ENCODE measurements at regions not wholly inside any gene's neighbourhood (a gene's known extent, or its start where the extent isn't known, plus 50 kb on each side); places are given as distances from the start of the nearest gene placed in this dataset.

DNA sequence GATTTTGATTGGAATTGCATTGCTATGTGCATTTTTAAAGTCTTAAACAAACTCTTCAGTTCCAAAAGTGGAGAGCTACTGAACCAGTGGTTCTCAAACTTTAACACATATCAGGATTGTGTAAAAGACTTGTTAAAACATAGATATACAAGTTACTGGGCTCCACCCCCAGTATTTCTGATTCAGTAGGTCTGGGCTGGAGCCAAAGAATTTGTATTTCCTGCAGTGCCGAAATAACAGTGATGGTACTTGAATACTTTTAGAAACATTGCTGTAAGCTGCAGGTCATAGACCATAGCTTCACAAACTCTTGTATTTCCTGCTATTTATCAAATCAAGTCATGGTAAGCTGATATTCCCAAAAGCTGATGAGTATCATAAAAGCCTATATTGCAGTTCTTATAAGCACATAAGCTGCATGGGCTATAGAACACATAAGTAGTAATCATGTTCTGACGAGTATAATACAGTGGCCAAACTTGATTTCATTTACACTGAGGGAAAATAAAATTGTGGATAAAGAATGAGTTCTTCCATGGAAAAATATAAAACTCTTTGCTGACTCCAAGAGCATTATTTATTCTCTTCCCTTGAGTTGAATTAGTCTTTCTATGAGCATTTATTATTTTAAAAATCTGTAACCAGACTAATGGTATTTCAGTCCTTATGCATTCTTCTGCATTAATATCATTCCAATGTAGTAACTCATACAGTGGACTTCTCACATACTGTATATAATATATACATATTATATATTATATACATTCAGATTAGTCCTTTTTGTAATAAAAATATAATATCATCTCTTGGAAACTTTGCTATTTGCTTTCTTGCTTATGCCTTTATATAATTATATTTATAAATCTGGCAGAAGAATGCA, 550.5 kb upstream of the AGTR1 start:
- peak; percentile 8 for DNase-seq (ENCODE audit: low spot score)

DNA sequence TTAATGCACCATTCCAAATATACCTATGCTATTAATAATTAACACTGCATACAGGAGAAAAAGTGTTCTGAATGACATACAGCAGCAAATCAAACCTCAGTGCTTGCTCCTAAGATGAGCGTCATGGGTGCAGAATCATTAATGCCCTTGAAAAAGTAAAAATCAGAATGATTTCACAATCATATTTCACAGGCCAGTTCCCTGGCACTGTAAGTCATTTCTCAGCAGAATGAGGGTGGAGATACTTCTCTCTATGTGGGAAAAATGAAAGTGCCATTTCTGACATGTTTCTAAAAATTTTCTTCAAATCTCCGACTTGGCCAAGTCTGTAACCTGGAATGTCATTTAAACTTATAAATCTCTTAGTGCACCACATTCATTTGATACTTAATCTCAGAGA, 549.8 kb upstream of the AGTR1 start:
- DNase-seq (ENCODE audit: low spot score) = no peak

DNA sequence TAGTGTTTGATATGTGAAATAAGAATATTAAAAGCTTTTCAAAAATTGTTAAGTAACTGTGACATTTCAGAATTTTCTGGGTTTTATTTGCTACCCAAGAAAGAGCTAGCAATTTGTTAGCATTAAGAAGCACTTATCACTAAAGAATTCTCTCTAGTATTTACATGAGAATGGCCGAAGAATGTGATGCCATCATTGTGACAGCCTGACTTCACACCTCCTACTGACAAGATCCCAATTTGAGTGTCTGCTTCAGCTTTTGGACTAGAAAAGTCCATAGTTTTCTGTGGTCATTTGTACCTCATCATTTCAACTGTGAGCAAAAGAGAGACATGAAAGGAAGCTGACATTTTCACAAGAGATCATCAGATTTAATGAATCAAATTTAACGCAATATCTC, 548.1 kb upstream of the AGTR1 start:
- DNase-seq (ENCODE audit: low spot score) = no peak

DNA sequence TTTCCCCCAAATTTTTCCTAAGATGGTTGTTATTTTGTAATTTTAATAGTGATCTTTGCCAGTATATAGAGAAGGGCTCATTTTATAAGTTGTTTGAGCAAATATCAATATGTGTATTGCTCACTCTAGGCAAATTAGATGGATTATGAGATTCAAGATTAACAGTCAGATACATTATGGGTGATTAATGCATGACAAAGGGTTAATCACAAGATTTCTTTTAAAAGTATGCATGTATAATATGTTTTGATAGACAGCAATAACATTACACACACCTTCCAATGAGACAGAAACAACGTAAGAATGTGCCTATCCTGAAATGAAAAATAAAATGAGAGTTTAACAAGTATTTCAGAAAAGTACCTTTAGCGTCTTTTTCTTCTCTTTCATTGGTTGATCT, 547.6 kb upstream of the AGTR1 start:
- DNase-seq (ENCODE audit: low spot score) = no peak

DNA sequence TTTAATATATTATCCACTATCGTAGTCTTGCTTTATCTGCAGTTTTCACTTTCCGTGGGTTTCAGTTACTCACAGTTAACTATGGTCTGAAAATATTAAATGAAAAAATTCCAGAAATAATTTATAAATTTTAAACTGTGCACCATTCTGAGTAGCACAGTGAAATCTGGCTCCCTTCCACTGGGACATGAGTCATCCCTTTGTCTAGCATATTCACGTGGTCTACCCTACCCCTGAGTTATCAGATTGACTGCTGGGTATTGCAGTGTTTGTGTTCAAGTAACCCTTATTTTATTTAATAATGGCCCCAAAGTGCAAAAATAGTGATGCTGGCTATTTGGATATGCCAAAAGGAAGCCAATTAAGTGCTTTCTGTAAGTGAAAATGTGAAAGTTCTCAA, 539.5 kb upstream of the AGTR1 start:
- DNase-seq (ENCODE audit: low spot score) = peak; percentile 47

DNA sequence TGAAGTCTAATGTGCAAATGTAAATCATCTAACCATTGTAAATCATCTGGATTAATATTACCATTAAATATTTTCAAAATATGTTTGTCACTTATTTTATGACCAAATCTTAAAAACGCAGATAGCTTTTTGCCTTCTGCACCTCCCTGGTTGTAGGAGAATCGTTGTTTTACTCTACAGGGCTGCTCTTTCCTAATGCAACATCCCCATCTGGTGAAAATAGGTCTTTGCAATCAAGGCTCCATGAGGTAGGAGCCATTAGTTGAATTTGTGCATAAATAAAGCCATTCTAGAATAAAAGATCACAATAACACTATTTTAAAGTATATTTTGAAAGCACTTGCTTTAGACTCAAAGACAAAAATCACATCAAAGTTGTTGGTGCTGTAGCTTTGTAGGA, 535.6 kb upstream of the AGTR1 start:
- no peak for DNase-seq (ENCODE audit: low spot score)

DNA sequence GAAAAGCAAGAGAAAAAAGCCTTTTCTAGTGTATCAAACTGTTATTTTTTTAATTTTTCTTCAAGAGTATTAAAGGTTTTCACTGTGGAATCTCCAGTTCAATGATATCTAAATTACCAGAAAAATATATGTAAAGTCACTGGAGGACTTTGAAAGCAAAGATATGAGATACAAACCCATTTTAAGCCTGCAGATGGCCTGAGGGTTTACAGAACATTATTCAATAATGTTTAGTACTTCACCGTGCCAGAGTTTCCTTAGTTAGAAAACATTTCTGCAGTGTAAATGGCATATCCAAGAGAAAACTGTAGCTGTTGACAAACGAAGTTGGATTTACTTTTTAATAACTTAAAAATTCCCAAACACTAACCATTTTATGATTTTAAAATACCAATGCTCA, 529.4 kb upstream of the AGTR1 start:
- DNase-seq (ENCODE audit: low spot score) = no peak

DNA sequence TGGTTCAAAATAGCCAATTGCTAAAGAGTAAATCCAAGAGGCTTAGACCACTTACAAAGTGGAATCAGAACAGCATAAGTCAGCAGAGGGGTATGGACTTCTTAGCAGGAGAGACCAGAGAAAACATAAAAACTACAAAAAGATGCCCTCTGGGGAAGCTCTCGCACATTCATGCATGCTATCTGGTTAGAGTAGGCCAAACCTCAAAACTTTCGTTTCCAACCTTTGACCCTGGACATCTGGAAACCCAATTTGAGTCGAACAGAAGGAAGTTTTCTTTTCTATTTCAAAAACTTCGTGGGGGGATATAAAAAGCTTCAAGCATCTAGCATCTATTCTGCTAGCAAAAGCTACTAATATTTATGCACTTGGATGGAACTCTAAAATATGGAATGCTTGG, 523.9 kb upstream of the AGTR1 start:
- no peak for DNase-seq (ENCODE audit: low spot score)

DNA sequence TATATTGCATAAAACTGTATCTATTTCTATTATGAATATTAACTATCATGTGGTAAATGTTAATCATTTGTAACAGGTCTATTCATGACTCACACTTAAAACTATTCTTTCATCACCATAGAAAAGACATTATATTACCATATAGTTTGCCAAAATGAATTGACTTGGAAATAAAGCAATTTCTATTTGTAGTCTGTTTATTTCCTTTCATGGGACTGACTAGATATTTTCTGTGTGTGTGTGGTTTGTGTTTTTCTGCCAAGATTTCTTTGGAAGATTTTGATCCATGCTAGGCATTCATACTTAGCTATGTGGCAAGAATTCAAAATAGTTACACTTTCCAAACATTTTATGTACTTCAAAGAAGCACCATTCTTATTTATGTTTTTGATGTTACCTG, 522.5 kb upstream of the AGTR1 start:
- DNase-seq (ENCODE audit: low spot score) = no peak

DNA sequence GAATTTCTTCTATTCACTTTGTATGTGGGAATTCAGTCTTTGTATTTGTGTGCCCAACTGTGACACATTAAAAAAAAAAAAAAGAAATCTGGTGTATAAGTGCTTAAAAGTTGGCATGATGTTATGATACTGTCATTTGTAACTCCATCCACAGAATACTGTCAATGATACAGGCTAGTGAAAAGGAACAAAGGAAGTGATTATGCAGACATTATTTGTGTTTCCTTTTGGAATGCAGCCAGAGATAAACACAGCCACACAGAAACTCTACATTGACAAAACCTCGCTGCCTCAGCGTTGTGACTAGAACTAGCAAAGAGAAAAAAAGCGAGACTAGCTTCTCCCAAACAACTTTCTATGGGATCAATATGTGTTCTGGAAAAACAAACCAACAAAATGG, 519.2 kb upstream of the AGTR1 start:
- peak; percentile 42 for DNase-seq (ENCODE audit: low spot score)

DNA sequence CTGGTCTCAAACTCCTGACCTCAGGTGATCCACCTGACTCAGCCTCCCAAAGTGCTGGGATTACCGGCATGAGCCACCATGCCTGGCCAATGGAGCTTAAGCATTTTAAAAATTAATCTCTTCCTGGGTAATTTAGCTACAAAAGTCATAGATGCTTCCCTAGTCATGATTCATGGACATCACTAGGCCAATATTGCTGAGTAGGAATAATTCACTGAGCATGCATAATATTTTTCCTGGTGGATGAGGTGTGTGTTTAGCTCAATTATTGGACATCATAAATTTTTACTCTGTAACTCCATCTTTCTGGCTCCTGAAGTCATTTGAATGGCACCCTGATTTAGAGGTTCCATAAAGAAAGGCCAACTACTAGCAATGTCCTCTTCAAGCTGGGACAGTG, 512.9 kb upstream of the AGTR1 start:
- DNase-seq (ENCODE audit: low spot score) = no peak

DNA sequence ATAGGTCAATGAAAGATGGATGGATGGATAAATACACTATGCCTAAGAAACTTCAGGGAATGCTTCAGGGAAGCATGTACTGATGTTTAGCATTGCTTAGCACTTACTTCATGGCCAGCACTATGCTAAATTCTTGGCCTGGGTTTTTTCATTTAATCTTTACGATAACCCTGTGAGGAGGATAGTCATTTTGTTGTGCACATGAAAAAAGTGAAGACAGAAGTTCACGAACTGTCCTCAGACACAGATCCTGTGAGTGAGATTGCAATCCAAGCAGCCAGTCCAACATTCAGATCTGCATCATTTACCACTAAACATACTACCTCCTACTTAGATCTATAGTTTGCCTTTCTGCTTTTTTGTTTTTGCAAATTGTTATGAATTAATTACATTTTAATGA, 510.8 kb upstream of the AGTR1 start:
- no peak for DNase-seq (ENCODE audit: low spot score)

DNA sequence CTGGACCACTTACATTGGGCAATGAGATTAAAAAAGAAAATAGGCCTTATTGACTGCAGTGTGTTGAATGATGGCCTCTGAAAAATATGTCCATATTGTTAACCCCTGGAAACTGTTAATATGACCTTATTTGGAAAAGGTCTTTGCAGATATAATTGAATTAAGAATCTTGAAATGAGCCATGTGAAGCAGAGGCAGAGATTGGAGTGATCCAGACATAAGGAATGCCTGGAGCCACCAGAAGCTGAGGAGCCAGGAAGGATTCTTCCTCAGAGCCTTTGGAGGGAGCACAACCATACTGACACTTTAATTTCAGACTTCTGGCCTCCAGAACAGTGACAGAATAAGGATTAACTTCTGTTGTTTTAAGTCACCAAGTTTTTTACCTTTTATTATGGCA, 510.4 kb upstream of the AGTR1 start:
- no peak for DNase-seq (ENCODE audit: low spot score)

DNA sequence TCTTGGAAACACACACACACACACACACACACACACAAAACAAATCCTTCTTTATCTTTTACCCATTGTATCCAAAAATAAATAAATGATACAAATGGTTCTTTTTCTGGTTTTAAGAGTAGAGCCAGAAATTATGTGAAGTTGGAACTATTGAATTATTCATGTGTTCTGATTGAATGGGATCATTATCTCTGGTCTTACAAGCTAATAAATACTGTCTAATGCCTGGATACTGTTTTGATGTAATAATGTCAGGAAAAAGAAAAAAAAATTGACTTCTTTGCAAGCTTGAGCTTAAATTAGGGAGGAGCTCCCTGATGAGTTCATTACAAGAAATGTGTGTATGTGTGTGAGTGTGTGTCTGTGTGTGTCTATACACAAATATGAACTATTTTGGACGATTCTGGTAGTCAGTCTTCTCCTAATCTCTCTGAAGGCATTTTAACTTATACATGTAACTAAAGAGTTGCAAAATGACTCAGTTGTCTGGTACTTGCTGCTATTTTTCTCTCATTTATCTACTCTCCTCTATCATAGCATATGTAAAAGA, 507.2 kb upstream of the AGTR1 start:
- DNase-seq (ENCODE audit: low spot score) = no peak

DNA sequence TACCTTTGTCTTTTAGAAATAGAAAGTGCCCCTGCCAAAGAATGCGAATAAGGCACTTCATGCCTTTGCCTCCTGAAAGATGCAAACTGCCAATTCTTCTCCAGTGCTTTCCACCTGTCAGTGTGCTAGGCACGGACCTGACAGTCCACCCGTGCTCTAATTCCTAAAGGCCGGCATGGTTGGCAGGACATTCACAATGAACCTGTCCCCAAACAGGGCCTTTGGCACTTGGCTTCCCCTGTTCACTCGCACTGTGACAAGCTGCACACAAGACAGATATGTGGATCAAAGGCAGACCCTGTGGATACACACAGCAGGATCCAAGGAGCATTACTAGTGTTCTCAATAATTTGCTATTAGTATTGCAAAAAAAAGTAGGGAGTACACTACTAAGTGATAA, 505.7 kb upstream of the AGTR1 start:
- DNase-seq (ENCODE audit: low spot score) = no peak

DNA sequence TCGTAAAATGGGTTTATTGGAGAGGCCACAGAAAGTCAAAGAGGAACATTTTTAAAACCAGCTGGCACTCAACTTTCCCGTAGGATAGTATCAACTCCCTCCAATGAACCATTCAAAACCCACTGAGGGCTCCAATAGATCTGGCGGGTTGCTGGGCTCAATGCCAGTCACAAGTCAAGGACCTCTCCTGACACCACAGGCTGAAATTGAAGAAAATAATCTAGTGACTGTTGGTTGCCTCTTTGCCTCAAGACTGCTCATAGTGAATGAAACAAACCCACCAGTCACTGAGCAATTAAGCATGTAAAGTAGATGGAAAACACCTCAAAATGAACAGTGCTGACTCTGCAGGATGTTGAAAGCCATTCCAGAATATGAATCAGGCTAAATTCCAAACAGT, 500.6 kb upstream of the AGTR1 start:
- no peak for DNase-seq (ENCODE audit: low spot score)

DNA sequence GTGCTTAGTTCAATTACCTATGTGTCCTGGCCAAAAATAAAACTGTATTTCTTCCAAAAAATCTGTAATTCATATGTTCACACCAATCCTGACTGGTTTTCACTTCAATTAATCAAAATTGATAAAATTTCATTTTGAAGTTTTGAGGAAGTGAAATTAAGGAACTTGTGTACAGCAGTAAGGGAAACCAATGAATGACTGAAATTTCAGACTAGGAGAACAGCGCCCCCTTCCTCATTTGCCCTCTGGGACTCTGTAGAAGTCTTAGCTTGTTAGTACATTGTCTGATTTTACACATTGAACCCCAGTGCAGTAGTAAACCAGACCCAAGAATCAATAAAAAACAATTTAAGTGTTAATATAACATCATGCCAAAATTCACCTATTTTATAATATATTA, 495.3 kb upstream of the AGTR1 start:
- DNase-seq (ENCODE audit: low spot score) = no peak

DNA sequence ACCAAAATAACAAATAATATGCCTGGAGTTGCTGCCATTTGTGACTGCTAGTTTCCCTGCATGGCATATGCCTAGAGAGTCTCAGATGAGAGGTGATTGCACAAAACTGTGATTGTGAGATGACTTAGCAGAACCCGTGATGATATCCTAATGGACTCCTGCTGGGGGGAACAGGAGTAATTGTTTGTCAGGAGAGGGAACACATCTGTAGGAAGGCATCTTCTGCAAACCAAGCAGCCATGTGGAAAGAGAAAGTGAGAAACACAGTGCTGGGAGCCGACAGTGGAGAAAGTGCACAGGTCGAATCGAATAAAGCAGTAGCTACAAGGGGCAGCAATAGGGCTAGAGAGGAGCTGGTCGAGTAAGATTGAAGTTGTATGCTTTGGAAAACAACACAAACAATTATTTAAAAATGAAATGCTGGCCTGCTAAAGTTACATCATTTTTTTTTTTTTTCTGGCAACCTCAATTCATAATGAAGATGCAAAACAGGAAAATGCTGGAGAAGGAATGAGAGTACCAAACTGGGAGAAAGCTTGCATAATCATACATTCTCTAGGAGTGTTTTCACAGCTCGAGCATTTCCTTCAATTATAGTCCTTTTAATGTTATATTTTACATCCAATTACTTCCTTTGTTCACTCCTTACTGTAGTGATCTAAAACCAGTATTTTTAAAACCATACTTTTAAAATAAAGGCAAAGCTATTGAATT, 494.2 kb upstream of the AGTR1 start:
- DNase-seq (ENCODE audit: low spot score) = no peak

DNA sequence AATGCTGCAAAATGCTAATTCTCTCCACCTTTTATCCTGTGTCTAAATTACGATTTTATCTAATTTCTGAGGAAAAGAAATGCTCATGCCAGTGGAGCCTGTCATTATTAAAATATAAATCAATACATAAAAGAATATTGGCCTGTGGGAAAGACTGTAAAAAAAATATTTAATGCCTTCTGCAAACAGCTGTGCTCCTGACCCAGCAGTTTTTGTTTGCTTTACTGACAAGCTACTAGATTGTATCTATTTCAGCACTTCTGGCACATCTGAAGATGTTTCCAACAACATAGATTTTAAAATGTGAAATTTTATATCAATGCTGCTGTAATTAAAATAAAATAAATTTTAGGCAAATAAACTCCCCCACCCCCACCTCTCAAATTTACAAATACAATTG, 493.6 kb upstream of the AGTR1 start:
- no peak for DNase-seq (ENCODE audit: low spot score)

DNA sequence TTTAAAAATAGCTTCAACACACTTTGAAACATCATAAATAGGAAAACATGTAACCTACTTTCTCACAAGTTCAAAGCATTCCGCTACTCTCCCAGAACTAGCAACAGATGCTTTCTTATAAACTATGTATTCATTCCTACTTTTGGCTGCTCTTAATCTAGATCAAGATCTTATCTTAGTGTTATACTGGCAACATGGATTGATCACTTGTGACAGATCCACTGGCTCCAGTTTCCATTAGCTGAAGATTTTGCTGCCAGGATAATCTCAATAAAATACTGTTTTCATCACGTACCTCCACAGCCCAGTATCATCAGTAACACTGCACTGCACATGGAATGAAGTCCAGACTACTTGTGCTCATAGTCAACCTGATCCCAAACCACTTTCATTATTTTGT, 491.7 kb upstream of the AGTR1 start:
- DNase-seq (ENCODE audit: low spot score) = no peak

DNA sequence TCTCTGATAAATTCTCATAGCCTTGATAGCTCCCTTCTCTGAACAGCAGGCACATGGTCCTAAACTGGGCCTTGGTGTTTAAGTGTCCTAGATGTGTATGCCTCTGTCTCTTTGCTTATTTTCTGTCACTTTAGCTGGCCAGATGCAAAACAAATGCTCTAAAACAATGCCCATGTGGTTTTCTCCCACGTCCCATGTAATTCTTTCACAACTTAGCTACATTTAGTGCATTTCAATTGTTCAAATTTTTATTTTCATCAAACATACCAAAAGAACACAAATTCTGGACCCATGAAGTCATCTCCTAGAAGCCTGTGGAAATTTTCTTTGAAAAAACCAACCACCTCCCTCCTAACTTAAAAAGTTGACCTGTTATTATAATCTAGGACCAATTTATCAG, 491.3 kb upstream of the AGTR1 start:
- DNase-seq (ENCODE audit: low spot score) = no peak

DNA sequence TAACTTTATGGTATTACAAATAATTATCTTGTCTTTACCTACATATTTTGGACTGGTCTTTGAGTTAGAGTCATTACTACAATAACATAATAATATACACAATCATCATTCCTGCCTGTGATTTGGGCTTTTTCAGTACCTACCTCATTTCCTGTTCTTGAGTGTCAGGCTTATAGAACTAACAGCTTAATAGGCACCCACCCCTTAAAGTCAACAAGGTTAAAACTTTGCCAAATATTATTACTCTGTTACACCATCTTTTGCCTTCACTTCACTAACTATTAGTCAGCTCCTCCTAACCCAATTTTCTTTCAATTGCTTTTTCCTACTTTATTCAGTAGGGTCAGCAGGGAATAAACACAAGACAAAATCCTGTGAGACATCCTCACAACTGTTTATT, 488.7 kb upstream of the AGTR1 start:
- peak; percentile 10 for DNase-seq (ENCODE audit: low spot score)

DNA sequence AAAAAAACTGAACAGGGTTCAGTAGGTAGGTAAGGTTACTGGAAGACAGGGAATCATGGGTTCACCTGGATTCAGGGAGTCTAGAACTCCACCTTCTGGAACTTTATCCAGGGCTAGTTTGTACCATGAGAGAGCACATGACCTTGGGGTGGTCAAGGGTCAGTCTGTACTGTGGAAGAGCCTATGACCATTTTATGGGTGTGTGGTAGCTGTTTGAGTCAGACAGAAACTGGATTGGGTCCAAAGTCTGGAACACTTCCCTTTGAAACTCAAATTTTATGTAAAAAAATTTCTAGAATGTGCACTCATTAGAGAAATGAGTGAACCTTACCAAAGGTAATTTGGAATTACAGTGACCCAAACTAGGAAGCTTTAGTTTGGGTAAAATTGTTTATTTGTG, 486.0 kb upstream of the AGTR1 start:
- peak; percentile 54 for DNase-seq (ENCODE audit: low spot score)
